HEK293 (cell line): ENCODE measurements at regions not wholly inside any gene's neighbourhood (a gene's known extent, or its start where the extent isn't known, plus 50 kb on each side); places are given as distances from the start of the nearest gene placed in this dataset.

ENCODE experiments used
- CTCF ChIA-PET: fragments of 350-600 bp; formaldehyde crosslinking; extraction: SDS; loops from one replicate; lab custom pipeline; 2021; ENCODE audit warnings: antibody characterized with exemption; lab: Yijun Ruan, JAX
- POLR2A ChIA-PET: fragments of 300-600 bp; formaldehyde crosslinking; extraction: SDS; loops from one replicate; lab custom pipeline; 2020; ENCODE audit warnings: antibody characterized with exemption, inconsistent platforms; lab: Yijun Ruan, JAX
- H3K27ac ChIP-seq: fragments of 200-500 bp; sonication (Bioruptor generic); 2 replicates; pipeline ENCODE4 v1.5.1; 2014; ENCODE audit warnings: low read depth, low read length, control low read depth, inconsistent platforms; ENCODE audit errors: extremely low read depth
- H3K36me3 ChIP-seq, 2 experiments: fragments of 200-500 bp in 1 of 2; sonication (Bioruptor generic) in 1 of 2; 1 replicate in 1 of 2; 2 replicates in 1 of 2; pipeline ENCODE4 v1.5.1; 2014 to 2017; ENCODE audit warnings: inconsistent platforms in 2 of 2, low read length in 2 of 2; ENCODE audit not compliant: control insufficient read depth in 2 of 2, insufficient read depth in 1 of 2
- H3K4me1 ChIP-seq: fragments of 200-500 bp; sonication (Bioruptor generic); 2 replicates; pipeline ENCODE4 v1.5.1; 2014; ENCODE audit warnings: mild to moderate bottlenecking, low read length, inconsistent platforms; ENCODE audit not compliant: control insufficient read depth, insufficient read depth
- H3K4me3 ChIP-seq: 2 replicates; pipeline ENCODE4 v1.5.1; 2011; ENCODE audit warnings: low read depth, mild to moderate bottlenecking, control low read depth, low read length, moderate library complexity
- H3K9me3 ChIP-seq: fragments of 200-500 bp; sonication (Bioruptor generic); 2 replicates; pipeline ENCODE4 v1.5.1; 2014; ENCODE audit warnings: low read depth, low read length, inconsistent platforms; ENCODE audit not compliant: control insufficient read depth, insufficient read depth
- KLF7 ChIP-seq: fragments of 450-650 bp; formaldehyde crosslinking; IDR thresholded peaks from 2 replicates; pipeline ENCODE4 v1.5.1; 2016; ENCODE audit warnings: missing biosample characterization, missing genetic modification characterization, borderline replicate concordance
- REPIN1 ChIP-seq: fragments of 450-650 bp; formaldehyde crosslinking; IDR thresholded peaks from 2 replicates; pipeline ENCODE4 v1.5.1; 2017; ENCODE audit warnings: missing biosample characterization, missing genetic modification characterization, low read depth
- SP3 ChIP-seq: fragments of 450-650 bp; formaldehyde crosslinking; IDR thresholded peaks from 2 replicates; pipeline ENCODE4 v1.5.1; 2016; ENCODE audit warnings: missing biosample characterization, missing genetic modification characterization
- ZBTB1 ChIP-seq: fragments of 450-650 bp; formaldehyde crosslinking; IDR thresholded peaks from 2 replicates; pipeline ENCODE4 v1.5.1; 2016; ENCODE audit warnings: missing biosample characterization, missing genetic modification characterization
- ZBTB8A ChIP-seq: fragments of 450-650 bp; formaldehyde crosslinking; IDR thresholded peaks from 2 replicates; pipeline ENCODE4 v1.5.1; 2016; ENCODE audit warnings: missing biosample characterization, missing genetic modification characterization
- ZNF112 ChIP-seq: fragments of 450-650 bp; formaldehyde crosslinking; IDR thresholded peaks from 2 replicates; pipeline ENCODE4 v1.5.0; 2017; ENCODE audit warnings: missing biosample characterization, missing genetic modification characterization
- ZNF2 ChIP-seq: fragments of 450-650 bp; formaldehyde crosslinking; IDR thresholded peaks from 2 replicates; pipeline ENCODE4 v1.5.1; 2016; ENCODE audit warnings: missing biosample characterization, missing genetic modification characterization
- ZNF24 ChIP-seq: fragments of 450-650 bp; formaldehyde crosslinking; IDR thresholded peaks from 2 replicates; pipeline ENCODE4 v1.5.1; 2016; ENCODE audit warnings: missing biosample characterization, missing genetic modification characterization
- ZNF248 ChIP-seq: fragments of 450-650 bp; formaldehyde crosslinking; IDR thresholded peaks from 2 replicates; pipeline ENCODE4 v1.5.1; 2017; ENCODE audit warnings: missing biosample characterization, missing genetic modification characterization
- ZNF324 ChIP-seq: fragments of 450-650 bp; formaldehyde crosslinking; IDR thresholded peaks from 2 replicates; pipeline ENCODE4 v1.5.1; 2016; ENCODE audit warnings: missing biosample characterization, missing genetic modification characterization
- ZNF341 ChIP-seq: fragments of 450-650 bp; formaldehyde crosslinking; IDR thresholded peaks from 2 replicates; pipeline ENCODE4; 2016; ENCODE audit warnings: low read depth, missing biosample characterization, missing genetic modification characterization
- ZNF354C ChIP-seq: fragments of 450-650 bp; formaldehyde crosslinking; IDR thresholded peaks from 2 replicates; pipeline ENCODE4 v1.5.1; 2016; ENCODE audit warnings: missing biosample characterization, missing genetic modification characterization, low read depth, borderline replicate concordance
- ZNF629 ChIP-seq: fragments of 450-650 bp; formaldehyde crosslinking; IDR thresholded peaks from 2 replicates; pipeline ENCODE4 v1.5.1; 2017; ENCODE audit warnings: missing biosample characterization, missing genetic modification characterization
- ZNF654 ChIP-seq: fragments of 450-650 bp; formaldehyde crosslinking; IDR thresholded peaks from 2 replicates; pipeline ENCODE4 v1.5.1; 2016; ENCODE audit warnings: low read depth, missing biosample characterization, missing genetic modification characterization
- ZNF830 ChIP-seq: fragments of 450-650 bp; IDR thresholded peaks from 2 replicates; pipeline ENCODE4 v1.5.0; 2018; ENCODE audit warnings: missing biosample characterization, missing genetic modification characterization, low read depth, mild to moderate bottlenecking, moderate library complexity
- ZSCAN30 ChIP-seq: fragments of 450-650 bp; IDR thresholded peaks from 2 replicates; pipeline ENCODE4 v1.5.1; 2018; ENCODE audit warnings: missing biosample characterization, mild to moderate bottlenecking, missing genetic modification characterization, moderate library complexity
- ZXDB ChIP-seq: fragments of 450-650 bp; formaldehyde crosslinking; IDR thresholded peaks from 2 replicates; pipeline ENCODE4 v1.5.1; 2016; ENCODE audit warnings: missing biosample characterization, missing genetic modification characterization
- TF ChIP-seq, protein P1 (sequence below): fragments of 450-650 bp; formaldehyde crosslinking; conservative IDR thresholded peaks from 2 replicates; pipeline ENCODE4 v1.5.1; 2016; ENCODE audit warnings: low read depth, missing biosample characterization, missing genetic modification characterization
- TF ChIP-seq, protein P2 (sequence below): fragments of 450-650 bp; formaldehyde crosslinking; IDR thresholded peaks from 2 replicates; pipeline ENCODE4 v1.5.1; 2016; ENCODE audit warnings: missing biosample characterization, missing genetic modification characterization
- TF ChIP-seq, protein P3 (sequence below): fragments of 450-650 bp; formaldehyde crosslinking; IDR thresholded peaks from 2 replicates; pipeline ENCODE4 v1.5.1; 2016; ENCODE audit warnings: missing biosample characterization, missing genetic modification characterization

DNA sequence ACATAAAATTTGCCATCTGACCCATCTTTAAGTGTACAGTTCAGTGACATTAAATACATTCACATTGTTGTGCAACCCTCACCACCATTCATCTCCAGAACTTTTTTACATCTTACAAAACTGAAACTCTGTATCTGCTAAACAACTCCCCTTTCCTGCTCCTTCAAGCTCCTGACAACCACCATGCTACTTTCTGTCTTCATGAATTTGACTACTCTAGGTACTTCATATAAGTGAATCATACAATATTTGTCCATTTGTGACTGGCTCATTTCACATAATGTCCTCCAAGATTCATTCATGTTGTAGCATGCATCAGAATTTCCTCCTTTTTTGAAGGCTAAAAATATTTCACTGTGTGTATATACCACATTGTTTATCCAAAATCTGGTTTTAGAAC lies 86.9 kb upstream of the SMLR1 start (continued):
- TF ChIP-seq, protein P1, sequence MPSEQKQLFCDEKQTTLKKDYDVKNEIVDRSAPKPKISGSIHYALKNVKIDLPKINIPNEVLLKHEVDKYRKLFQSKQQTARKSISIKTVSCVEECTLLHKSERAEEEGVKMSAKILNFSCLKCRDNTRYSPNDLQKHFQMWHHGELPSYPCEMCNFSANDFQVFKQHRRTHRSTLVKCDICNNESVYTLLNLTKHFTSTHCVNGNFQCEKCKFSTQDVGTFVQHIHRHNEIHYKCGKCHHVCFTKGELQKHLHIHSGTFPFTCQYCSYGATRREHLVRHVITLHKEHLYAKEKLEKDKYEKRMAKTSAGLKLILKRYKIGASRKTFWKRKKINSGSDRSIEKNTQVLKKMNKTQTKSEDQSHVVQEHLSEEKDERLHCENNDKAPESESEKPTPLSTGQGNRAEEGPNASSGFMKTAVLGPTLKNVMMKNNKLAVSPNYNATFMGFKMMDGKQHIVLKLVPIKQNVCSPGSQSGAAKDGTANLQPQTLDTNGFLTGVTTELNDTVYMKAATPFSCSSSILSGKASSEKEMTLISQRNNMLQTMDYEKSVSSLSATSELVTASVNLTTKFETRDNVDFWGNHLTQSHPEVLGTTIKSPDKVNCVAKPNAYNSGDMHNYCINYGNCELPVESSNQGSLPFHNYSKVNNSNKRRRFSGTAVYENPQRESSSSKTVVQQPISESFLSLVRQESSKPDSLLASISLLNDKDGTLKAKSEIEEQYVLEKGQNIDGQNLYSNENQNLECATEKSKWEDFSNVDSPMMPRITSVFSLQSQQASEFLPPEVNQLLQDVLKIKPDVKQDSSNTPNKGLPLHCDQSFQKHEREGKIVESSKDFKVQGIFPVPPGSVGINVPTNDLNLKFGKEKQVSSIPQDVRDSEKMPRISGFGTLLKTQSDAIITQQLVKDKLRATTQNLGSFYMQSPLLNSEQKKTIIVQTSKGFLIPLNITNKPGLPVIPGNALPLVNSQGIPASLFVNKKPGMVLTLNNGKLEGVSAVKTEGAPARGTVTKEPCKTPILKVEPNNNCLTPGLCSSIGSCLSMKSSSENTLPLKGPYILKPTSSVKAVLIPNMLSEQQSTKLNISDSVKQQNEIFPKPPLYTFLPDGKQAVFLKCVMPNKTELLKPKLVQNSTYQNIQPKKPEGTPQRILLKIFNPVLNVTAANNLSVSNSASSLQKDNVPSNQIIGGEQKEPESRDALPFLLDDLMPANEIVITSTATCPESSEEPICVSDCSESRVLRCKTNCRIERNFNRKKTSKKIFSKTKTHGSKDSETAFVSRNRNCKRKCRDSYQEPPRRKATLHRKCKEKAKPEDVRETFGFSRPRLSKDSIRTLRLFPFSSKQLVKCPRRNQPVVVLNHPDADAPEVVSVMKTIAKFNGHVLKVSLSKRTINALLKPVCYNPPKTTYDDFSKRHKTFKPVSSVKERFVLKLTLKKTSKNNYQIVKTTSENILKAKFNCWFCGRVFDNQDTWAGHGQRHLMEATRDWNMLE (tag by site-specific recombination) = no peak
- TF ChIP-seq ZNF830 (no peak), ZNF629 (tag by site-specific recombination) (no peak), ZBTB1 (tag by site-specific recombination) (no peak), KLF7 (no peak)

DNA sequence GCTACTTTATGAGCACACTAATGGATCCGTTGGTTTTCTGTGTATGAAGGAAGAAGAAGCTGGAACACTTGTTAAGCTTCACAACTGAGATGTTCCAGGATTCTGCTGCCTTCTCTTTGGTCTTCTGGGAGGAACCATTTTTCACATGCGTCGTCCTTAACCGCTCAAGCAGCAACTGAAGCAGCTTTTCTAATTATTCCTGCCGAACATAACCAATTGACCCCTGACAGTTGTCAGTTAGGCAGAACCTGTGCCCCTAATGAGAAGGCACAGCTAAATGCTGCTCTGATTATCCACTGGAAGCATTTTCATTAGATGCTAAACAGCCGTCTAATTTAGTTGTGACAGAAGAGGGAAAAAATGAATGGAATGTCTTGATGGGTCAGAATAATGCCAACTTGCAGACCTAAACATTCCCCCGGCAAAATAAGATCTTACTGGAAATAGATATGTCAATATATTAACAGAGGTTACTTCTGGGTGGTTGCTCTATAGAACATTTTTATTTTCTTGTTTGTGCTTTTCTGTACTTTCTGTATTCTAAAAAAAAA lies 85.0 kb upstream of the SMLR1 start:
- no peaks in the 10 kb centered on the region for H3K36me3 ChIP-seq
- TF ChIP-seq ZNF24 (tag by site-specific recombination) (no peak), REPIN1 (tag by site-specific recombination) (no peak), ZNF654 (tag by site-specific recombination) (no peak), ZNF354C (no peak), ZNF112 (no peak), ZNF341 (tag by site-specific recombination) (no peak), SP3 (no peak), ZNF248 (tag by site-specific recombination) (no peak), ZXDB (tag by site-specific recombination) (no peak), ZBTB8A (tag by site-specific recombination) (no peak), ZSCAN30 (tag by site-specific recombination) (no peak), ZNF324 (tag by site-specific recombination) (no peak), ZNF2 (no peak)
- TF ChIP-seq, protein P2, sequence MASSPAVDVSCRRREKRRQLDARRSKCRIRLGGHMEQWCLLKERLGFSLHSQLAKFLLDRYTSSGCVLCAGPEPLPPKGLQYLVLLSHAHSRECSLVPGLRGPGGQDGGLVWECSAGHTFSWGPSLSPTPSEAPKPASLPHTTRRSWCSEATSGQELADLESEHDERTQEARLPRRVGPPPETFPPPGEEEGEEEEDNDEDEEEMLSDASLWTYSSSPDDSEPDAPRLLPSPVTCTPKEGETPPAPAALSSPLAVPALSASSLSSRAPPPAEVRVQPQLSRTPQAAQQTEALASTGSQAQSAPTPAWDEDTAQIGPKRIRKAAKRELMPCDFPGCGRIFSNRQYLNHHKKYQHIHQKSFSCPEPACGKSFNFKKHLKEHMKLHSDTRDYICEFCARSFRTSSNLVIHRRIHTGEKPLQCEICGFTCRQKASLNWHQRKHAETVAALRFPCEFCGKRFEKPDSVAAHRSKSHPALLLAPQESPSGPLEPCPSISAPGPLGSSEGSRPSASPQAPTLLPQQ (tag by site-specific recombination) = no peak
- TF ChIP-seq, protein P3, sequence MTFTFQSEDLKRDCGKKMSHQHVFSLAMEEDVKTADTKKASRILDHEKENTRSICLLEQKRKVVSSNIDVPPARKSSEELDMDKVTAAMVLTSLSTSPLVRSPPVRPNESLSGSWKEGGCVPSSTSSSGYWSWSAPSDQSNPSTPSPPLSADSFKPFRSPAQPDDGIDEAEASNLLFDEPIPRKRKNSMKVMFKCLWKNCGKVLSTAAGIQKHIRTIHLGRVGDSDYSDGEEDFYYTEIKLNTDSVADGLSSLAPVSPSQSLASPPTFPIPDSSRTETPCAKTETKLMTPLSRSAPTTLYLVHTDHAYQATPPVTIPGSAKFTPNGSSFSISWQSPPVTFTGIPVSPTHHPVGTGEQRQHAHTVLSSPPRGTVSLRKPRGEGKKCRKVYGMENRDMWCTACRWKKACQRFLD (tag by site-specific recombination) = no peak
- H3K4me3 ChIP-seq = no peak overlapping the region
- H3K9me3 ChIP-seq = no peaks in the 10 kb centered on the region
- H3K27ac ChIP-seq = no peak overlapping the region
- no peaks in the 10 kb centered on the region for H3K4me1 ChIP-seq
- POLR2A ChIA-PET = no interaction called here
- CTCF ChIA-PET = interaction anchor here (0.6 to 1.7 kb wide), 4 partner anchors 16 to 44 kb away, joined by 3 to 6 read pairs (median 4); no protein-coding TSS in a partner anchor
